ENCODE measurements at regions not wholly inside any gene's neighbourhood (a gene's known extent, or its start where the extent isn't known, plus 50 kb on each side); places are given as distances from the start of the nearest gene placed in this dataset.

- no peak for DNase-seq (ENCODE audit: low read depth)
Measured at GRCh38 chr16:86198206-86199118, 299.5 kb downstream of the IRF8 start.

- DNase-seq (ENCODE audit: low read depth), result no peak
Measured at GRCh38 chr16:86199182-86199581, 300.2 kb downstream of the IRF8 start.

GRCh38 chr16:86199871-86200695 is 301.1 kb downstream of the IRF8 start:
- DNase-seq (ENCODE audit: low read depth), result no peak

GRCh38 chr16:86200722-86201121 is 301.8 kb downstream of the IRF8 start:
- DNase-seq (ENCODE audit: low read depth), result no peak

- no peak for DNase-seq (ENCODE audit: low read depth)
Measured at GRCh38 chr16:86201746-86202145, 302.8 kb downstream of the IRF8 start.

- DNase-seq (ENCODE audit: low read depth), result no peak
Measured at GRCh38 chr16:86202267-86202666, 303.3 kb downstream of the IRF8 start.

- no peak for DNase-seq (ENCODE audit: low read depth)
Measured at GRCh38 chr16:86202760-86203426, 303.9 kb downstream of the IRF8 start.

GRCh38 chr16:86203557-86204275 is 304.8 kb downstream of the IRF8 start:
- no peak for DNase-seq (ENCODE audit: low read depth)

- no peak for DNase-seq (ENCODE audit: low read depth)
Measured at GRCh38 chr16:86205521-86206245, 304.6 kb upstream of the FOXF1 start.

GRCh38 chr16:86207350-86207749 is 303.0 kb upstream of the FOXF1 start:
- no peak for DNase-seq (ENCODE audit: low read depth)

GRCh38 chr16:86209202-86209601 is 301.1 kb upstream of the FOXF1 start:
- DNase-seq (ENCODE audit: low read depth), result no peak

GRCh38 chr16:86210403-86211193 is 299.7 kb upstream of the FOXF1 start:
- no peak for DNase-seq (ENCODE audit: low read depth)

- no peak for DNase-seq (ENCODE audit: low read depth)
Measured at GRCh38 chr16:86211265-86211664, 299.1 kb upstream of the FOXF1 start.

- DNase-seq (ENCODE audit: low read depth), result no peak
Measured at GRCh38 chr16:86211800-86212199, 298.5 kb upstream of the FOXF1 start.

GRCh38 chr16:86212706-86213436 is 297.5 kb upstream of the FOXF1 start:
- no peak for DNase-seq (ENCODE audit: low read depth)

GRCh38 chr16:86213437-86214205 is 296.7 kb upstream of the FOXF1 start:
- DNase-seq (ENCODE audit: low read depth), result no peak

GRCh38 chr16:86214326-86215232 is 295.7 kb upstream of the FOXF1 start:
- no peak for DNase-seq (ENCODE audit: low read depth)
